CD4-positive, alpha-beta T cell (primary cell): ENCODE measurements at regions not wholly inside any gene's neighbourhood (a gene's known extent, or its start where the extent isn't known, plus 50 kb on each side); places are given as distances from the start of the nearest gene placed in this dataset.

Experiments used
- ATAC-seq: fragments of 200-7000 bp; cut with Tn5 transposase; one replicate; pipeline ENCODE4 v1.10.0; 2022; ENCODE audit warnings: mild to moderate bottlenecking; ENCODE audit not compliant: poor library complexity
- CTCF ChIA-PET: fragments of 350-600 bp; sonication (Branson Sonifier 250); formaldehyde crosslinking; loops from one replicate; lab custom pipeline; 2021; ENCODE audit warnings: antibody characterized with exemption, inconsistent platforms; lab: Charles Lee
- POLR2A ChIA-PET: fragments of 350-600 bp; sonication (Branson Sonifier 250); formaldehyde crosslinking; loops from one replicate; lab custom pipeline; 2021; ENCODE audit warnings: antibody characterized with exemption, inconsistent platforms; lab: Charles Lee
- DNase-seq, 14 experiments: peaks; one replicate each; pipeline ENCODE4 v3.0.0-alpha.2; 2013 to 2020; ENCODE audit warnings: mixed read lengths in 2 of 14
- H3K27ac ChIP-seq, 2 donors: one replicate each; pipeline versions ENCODE4 v1.5.1 to v1.7.0; 2013; ENCODE audit warnings: low read length in 2 of 2, low read depth in 1 of 2, mild to moderate bottlenecking in 1 of 2
- H3K27me3 ChIP-seq, 2 experiments: 1 replicate in 1 of 2; 2 replicates in 1 of 2; pipeline versions ENCODE4 v1.6.1 to v1.7.0; 2013; ENCODE audit warnings: low read length in 2 of 2, control low read depth in 1 of 2, mild to moderate bottlenecking in 1 of 2, moderate library complexity in 1 of 2; ENCODE audit not compliant: insufficient read depth in 2 of 2, control insufficient read depth in 1 of 2
- H3K36me3 ChIP-seq: one replicate; pipeline ENCODE4 v1.6.1; 2013; ENCODE audit warnings: low read length, control low read depth; ENCODE audit not compliant: insufficient read depth
- H3K4me1 ChIP-seq: one replicate; pipeline ENCODE4 v1.6.1; 2013; ENCODE audit warnings: low read length, control low read depth; ENCODE audit not compliant: insufficient read depth
- H3K4me3 ChIP-seq: one replicate; pipeline ENCODE4 v1.5.1; 2013; ENCODE audit warnings: mild to moderate bottlenecking, low read length, moderate library complexity
- H3K9me3 ChIP-seq, 2 experiments: 1 replicate in 1 of 2; 2 replicates in 1 of 2; pipeline versions ENCODE4 v1.6.1 to v1.7.0; 2013; ENCODE audit warnings: low read length in 2 of 2, mild to moderate bottlenecking in 2 of 2, control low read depth in 1 of 2, moderate library complexity in 1 of 2; ENCODE audit not compliant: control insufficient read depth in 1 of 2, insufficient read depth in 1 of 2
- H3K27ac Mint-ChIP-seq: one replicate; pipeline ENCODE4 v1.8.0; 2020; ENCODE audit warnings: mixed read lengths
- H3K27me3 Mint-ChIP-seq: one replicate; pipeline ENCODE4 v1.8.0; 2021; ENCODE audit warnings: mixed read lengths
- H3K36me3 Mint-ChIP-seq: one replicate; pipeline ENCODE4 v1.8.0; 2021; ENCODE audit warnings: low read depth, mixed read lengths
- H3K4me1 Mint-ChIP-seq: one replicate; pipeline ENCODE4 v1.8.0; 2021; ENCODE audit warnings: low read depth, mixed read lengths
- H3K4me3 Mint-ChIP-seq: one replicate; pipeline ENCODE4 v1.8.0; 2020; ENCODE audit warnings: mild to moderate bottlenecking, mixed read lengths
- H3K9me3 Mint-ChIP-seq: one replicate; pipeline ENCODE4 v1.8.0; 2020; ENCODE audit warnings: mixed read lengths
- intact Hi-C, 2 experiments: fragments of 100-400 bp; cut with DNase I in 1 of 2; cut with micrococcal nuclease in 1 of 2; formaldehyde crosslinking; loops; one replicate each; pipeline versions ENCODE4 v1.15.1 to v1.9.0; 2023 to 2025; cut with DNase I, micrococcal nuclease
- TF ChIP-seq, protein P1 (sequence below): fragments of 200-600 bp; IDR thresholded peaks from one replicate; pipeline ENCODE4 v1.8.0; 2022; ENCODE audit warnings: antibody characterized with exemption, mild to moderate bottlenecking

DNA sequence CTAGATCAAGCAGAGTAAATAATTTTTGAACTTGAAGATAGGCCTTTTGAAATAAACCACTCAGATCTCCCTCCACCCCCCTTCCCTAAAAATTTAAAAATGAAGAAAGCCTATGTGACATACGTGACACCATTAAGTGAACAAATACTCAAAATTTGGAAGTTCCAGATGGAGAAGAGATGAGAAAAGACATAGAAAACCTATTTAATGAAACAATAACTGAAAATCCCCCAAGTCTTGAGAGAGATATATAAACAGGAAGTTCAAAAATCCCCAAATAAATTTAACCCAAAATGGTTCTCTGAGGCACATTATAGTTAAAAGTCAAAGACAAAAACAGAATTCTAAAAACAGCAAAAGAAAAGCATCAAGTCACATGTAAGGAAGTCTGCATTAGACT lies 428.6 kb downstream of the PSAT1 start:
- H3K36me3 Mint-ChIP-seq: no peaks in the 10 kb centered on the region
- DNase-seq: no peak
- TF ChIP-seq, protein P1, sequence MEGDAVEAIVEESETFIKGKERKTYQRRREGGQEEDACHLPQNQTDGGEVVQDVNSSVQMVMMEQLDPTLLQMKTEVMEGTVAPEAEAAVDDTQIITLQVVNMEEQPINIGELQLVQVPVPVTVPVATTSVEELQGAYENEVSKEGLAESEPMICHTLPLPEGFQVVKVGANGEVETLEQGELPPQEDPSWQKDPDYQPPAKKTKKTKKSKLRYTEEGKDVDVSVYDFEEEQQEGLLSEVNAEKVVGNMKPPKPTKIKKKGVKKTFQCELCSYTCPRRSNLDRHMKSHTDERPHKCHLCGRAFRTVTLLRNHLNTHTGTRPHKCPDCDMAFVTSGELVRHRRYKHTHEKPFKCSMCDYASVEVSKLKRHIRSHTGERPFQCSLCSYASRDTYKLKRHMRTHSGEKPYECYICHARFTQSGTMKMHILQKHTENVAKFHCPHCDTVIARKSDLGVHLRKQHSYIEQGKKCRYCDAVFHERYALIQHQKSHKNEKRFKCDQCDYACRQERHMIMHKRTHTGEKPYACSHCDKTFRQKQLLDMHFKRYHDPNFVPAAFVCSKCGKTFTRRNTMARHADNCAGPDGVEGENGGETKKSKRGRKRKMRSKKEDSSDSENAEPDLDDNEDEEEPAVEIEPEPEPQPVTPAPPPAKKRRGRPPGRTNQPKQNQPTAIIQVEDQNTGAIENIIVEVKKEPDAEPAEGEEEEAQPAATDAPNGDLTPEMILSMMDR: no peak
- H3K9me3 ChIP-seq: no peaks in the 10 kb centered on the region
- ChIA-PET POLR2A (no interaction called here), CTCF (no interaction called here)
- H3K27me3 Mint-ChIP-seq: no peaks in the 10 kb centered on the region
- ATAC-seq: no peak
- H3K27me3 ChIP-seq: no peaks in the 10 kb centered on the region
- no peaks in the 10 kb centered on the region for H3K36me3 ChIP-seq
- H3K27ac Mint-ChIP-seq: no peak overlapping the region
- no peaks in the 10 kb centered on the region for H3K4me1 ChIP-seq
- intact Hi-C loops: no loop called here
- no peak overlapping the region for H3K4me3 ChIP-seq
- no peak overlapping the region for H3K27ac ChIP-seq
- peaks cover 9% of the 10 kb centered on the region for H3K9me3 Mint-ChIP-seq
- H3K4me3 Mint-ChIP-seq: no peak overlapping the region
- no peaks in the 10 kb centered on the region for H3K4me1 Mint-ChIP-seq

DNA sequence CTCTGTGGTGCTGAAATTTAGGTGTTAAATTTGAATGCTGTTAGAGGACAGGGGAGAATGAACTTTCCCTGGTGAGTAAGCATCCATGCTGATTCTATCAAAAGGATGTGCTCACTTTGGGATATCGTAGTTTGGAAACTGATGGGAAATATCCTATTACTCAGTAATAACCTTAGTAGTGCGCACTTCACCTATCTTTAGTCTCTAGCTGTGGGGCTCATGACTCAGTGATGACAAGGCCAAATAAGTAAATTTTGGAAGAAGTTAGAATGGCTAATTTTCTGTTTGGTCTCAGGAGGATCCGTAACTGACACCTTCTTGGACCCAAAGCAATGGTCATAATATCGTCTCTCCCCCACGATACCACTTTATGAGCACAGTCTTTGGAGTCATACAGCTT lies 448.4 kb downstream of the PSAT1 start:
- ATAC-seq (no peak), DNase-seq (no peak)
- Mint-ChIP-seq H3K36me3 (no peaks in the 10 kb centered on the region), H3K4me3 (no peak overlapping the region), H3K27me3 (no peaks in the 10 kb centered on the region), H3K4me1 (no peaks in the 10 kb centered on the region), H3K9me3 (no peaks in the 10 kb centered on the region), H3K27ac (no peak overlapping the region)
- Histone ChIP-seq H3K9me3 (no peaks in the 10 kb centered on the region), H3K4me1 (no peaks in the 10 kb centered on the region), H3K27ac (no peak overlapping the region), H3K36me3 (no peaks in the 10 kb centered on the region), H3K27me3 (no peaks in the 10 kb centered on the region), H3K4me3 (no peak overlapping the region)
- TF ChIP-seq, protein P1: no peak
- ChIA-PET POLR2A (no interaction called here), CTCF (no interaction called here)
- intact Hi-C loops: no loop called here

DNA sequence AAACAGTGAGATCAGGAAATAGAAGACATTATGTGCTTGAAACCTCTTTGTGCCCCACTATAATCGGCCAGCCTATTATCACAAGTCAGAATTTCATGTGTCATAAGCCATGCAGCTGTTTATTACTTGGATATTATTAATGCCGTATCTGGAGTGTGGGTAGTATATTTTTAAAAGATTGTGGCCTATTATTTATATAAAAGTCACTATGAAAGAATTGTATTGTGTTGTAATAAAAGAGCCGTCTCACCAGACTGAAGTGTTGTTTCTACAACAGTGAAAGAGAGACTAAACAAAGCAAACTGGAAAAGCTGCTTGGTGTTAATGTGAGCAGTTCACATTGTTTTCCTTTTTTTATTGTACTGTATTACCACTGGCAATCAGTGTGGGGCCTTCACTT lies 449.1 kb downstream of the PSAT1 start:
- DNase-seq: no peak
- intact Hi-C loops: no loop called here
- no peak overlapping the region for H3K27ac Mint-ChIP-seq
- Histone ChIP-seq H3K36me3 (no peaks in the 10 kb centered on the region), H3K27ac (no peak overlapping the region), H3K4me3 (no peak overlapping the region), H3K4me1 (no peaks in the 10 kb centered on the region), H3K27me3 (no peaks in the 10 kb centered on the region), H3K9me3 (no peaks in the 10 kb centered on the region)
- ChIA-PET POLR2A (no interaction called here), CTCF (no interaction called here)
- no peaks in the 10 kb centered on the region for H3K9me3 Mint-ChIP-seq
- TF ChIP-seq, protein P1: no peak
- no peaks in the 10 kb centered on the region for H3K36me3 Mint-ChIP-seq
- no peak overlapping the region for H3K4me3 Mint-ChIP-seq
- H3K27me3 Mint-ChIP-seq: no peaks in the 10 kb centered on the region
- no peak for ATAC-seq
- no peaks in the 10 kb centered on the region for H3K4me1 Mint-ChIP-seq
